SK-N-SH treated with all-trans-retinoic acid at 6 μM for 48 hours (cell line): ENCODE measurements at regions not wholly inside any gene's neighbourhood (a gene's known extent, or its start where the extent isn't known, plus 50 kb on each side); places are given as distances from the start of the nearest gene placed in this dataset.

Experiments
- ARNTL ChIP-seq: fragments of 450-650 bp; formaldehyde crosslinking; IDR thresholded peaks from 2 replicates; pipeline ENCODE4 v1.5.0; 2020; ENCODE audit warnings: low read depth, mild to moderate bottlenecking, moderate library complexity, borderline replicate concordance
- CSDC2 ChIP-seq: fragments of 250-450 bp; sonication (Bioruptor Pico); IDR thresholded peaks from 2 replicates; pipeline ENCODE4 v1.5.0; 2020; ENCODE audit warnings: mild to moderate bottlenecking, moderate library complexity
- GLIS3 ChIP-seq: fragments of 250-450 bp; sonication (Bioruptor Pico); IDR thresholded peaks from 2 replicates; pipeline ENCODE4 v1.5.0; 2020; ENCODE audit warnings: mild to moderate bottlenecking, moderate library complexity
- ISL1 ChIP-seq: fragments of 250-450 bp; sonication (Bioruptor Pico); IDR thresholded peaks from 2 replicates; pipeline ENCODE4 v2.1.2; 2022; ENCODE audit warnings: mild to moderate bottlenecking, moderate library complexity
- TOX ChIP-seq: fragments of 250-450 bp; sonication (Bioruptor Pico); IDR thresholded peaks from 2 replicates; pipeline ENCODE4 v1.8.0; 2021; ENCODE audit warnings: mild to moderate bottlenecking, moderate library complexity, borderline replicate concordance
- ZFP3 ChIP-seq: fragments of 250-450 bp; sonication (Bioruptor Pico); IDR thresholded peaks from 2 replicates; pipeline ENCODE4 v1.5.0; 2020; ENCODE audit warnings: mild to moderate bottlenecking, moderate library complexity
- TF ChIP-seq, protein P1 (sequence below): fragments of 250-450 bp; sonication (Bioruptor Pico); IDR thresholded peaks from 2 replicates; pipeline ENCODE4 v1.8.0; 2020; ENCODE audit warnings: mild to moderate bottlenecking, moderate library complexity, borderline replicate concordance

DNA sequence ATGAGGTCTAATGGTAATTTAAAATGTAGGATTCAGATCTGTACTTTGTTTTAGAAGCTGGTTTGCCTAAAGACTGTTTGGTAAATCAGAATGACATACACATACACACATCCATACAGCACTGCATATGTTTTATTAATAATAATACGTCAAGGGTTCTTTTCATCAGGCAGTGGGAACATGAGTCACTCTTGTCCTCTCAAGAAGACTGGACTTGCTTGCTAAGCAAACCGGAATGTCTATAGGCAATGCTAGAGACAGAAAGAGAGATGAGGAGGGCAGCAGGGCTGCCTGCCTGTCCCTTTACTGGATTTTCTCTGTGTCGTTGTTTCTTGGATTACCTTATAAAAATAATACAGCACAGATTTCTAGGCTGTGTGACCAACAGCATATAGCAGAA is 119.1 kb upstream of the GALNT2 start:
- no peak for TF ChIP-seq ISL1
- TF ChIP-seq TOX (CRISPR knock-in tag), result no peak
- no peak for TF ChIP-seq ARNTL (CRISPR knock-in tag)
- TF ChIP-seq ZFP3, result no peak
- TF ChIP-seq, protein P1, sequence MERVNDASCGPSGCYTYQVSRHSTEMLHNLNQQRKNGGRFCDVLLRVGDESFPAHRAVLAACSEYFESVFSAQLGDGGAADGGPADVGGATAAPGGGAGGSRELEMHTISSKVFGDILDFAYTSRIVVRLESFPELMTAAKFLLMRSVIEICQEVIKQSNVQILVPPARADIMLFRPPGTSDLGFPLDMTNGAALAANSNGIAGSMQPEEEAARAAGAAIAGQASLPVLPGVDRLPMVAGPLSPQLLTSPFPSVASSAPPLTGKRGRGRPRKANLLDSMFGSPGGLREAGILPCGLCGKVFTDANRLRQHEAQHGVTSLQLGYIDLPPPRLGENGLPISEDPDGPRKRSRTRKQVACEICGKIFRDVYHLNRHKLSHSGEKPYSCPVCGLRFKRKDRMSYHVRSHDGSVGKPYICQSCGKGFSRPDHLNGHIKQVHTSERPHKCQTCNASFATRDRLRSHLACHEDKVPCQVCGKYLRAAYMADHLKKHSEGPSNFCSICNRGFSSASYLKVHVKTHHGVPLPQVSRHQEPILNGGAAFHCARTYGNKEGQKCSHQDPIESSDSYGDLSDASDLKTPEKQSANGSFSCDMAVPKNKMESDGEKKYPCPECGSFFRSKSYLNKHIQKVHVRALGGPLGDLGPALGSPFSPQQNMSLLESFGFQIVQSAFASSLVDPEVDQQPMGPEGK (CRISPR knock-in tag), result no peak
- TF ChIP-seq CSDC2 (CRISPR knock-in tag), result no peak
- TF ChIP-seq GLIS3 (CRISPR knock-in tag), result no peak
